ENCODE measurements at regions not wholly inside any gene's neighbourhood (a gene's known extent, or its start where the extent isn't known, plus 50 kb on each side); places are given as distances from the start of the nearest gene placed in this dataset.

- Histone ChIP-seq H3K79me2 (ENCODE audit: control insufficient read depth, insufficient read depth, low read length) (no peaks in the 10 kb centered on the region), H2AFZ (ENCODE audit: insufficient read depth, low read depth, low read length, poor library complexity, severe bottlenecking) (no peak overlapping the region), H3K27me3 (replicated peaks in 1 of 4; ENCODE audit: control extremely low read depth in 1 of 4, control insufficient read depth in 3 of 4, insufficient read depth in 4 of 4, low read length in 3 of 4) (no peaks in the 10 kb centered on the region), H3K9ac (ENCODE audit: low read length) (no peak overlapping the region), H3K36me3 (replicated peaks in 1 of 2; ENCODE audit: control extremely low read depth in 1 of 2, control insufficient read depth in 1 of 2, extremely low read depth in 1 of 2, insufficient read depth in 2 of 2, low read length in 1 of 2) (no peaks in the 10 kb centered on the region), H3K4me2 (replicated peaks; ENCODE audit: low read depth, low read length, poor library complexity, severe bottlenecking) (no peak overlapping the region), H3K4me3 (ENCODE audit: control extremely low read depth in 1 of 5, extremely low read depth in 1 of 5, insufficient read depth in 1 of 5, low read depth in 2 of 5, low read length in 4 of 5) (no peak overlapping the region), H3K27ac (ENCODE audit: low read length in 2 of 2) (no peak overlapping the region), H4K20me1 (ENCODE audit: control insufficient read depth, insufficient read depth, low read length, poor library complexity, severe bottlenecking) (no peaks in the 10 kb centered on the region), H3K4me1 (ENCODE audit: control insufficient read depth in 2 of 2, insufficient read depth in 2 of 2, low read length in 2 of 2) (no peaks in the 10 kb centered on the region), H3K9me3 (ENCODE audit: control extremely low read depth in 1 of 3, control insufficient read depth in 2 of 3, insufficient read depth in 1 of 3, low read length in 2 of 3) (no peaks in the 10 kb centered on the region)
- Mint-ChIP-seq H3K27ac (no peak overlapping the region), H3K4me1 (no peaks in the 10 kb centered on the region), H3K27me3 (no peaks in the 10 kb centered on the region), H3K4me3 (no peak overlapping the region), H3K9me3 (ENCODE audit: insufficient read depth) (no peaks in the 10 kb centered on the region)
- CTCF ChIA-PET: interaction anchor here (1.5 to 11.9 kb wide), 2 partner anchors 10 to 41 kb away, joined by 3 to 226 read pairs; no protein-coding TSS in a partner anchor
- no peak for ATAC-seq (ENCODE audit: low read depth)
- WGBS (ENCODE audit: insufficient coverage): 82% methylated on average over 2 of the region's 2 CpGs
- DNase-seq: no peak
- TF ChIP-seq EZH2 (IDR thresholded peaks at IDR 0.05; ENCODE audit: borderline replicate concordance, insufficient read depth, low read depth, low read length, poor library complexity, severe bottlenecking) (no peak), CTCF (IDR thresholded peaks at IDR 0.05) (no peak)
- intact Hi-C loops (cut with micrococcal nuclease): no loop called here
- POLR2A ChIA-PET: no interaction called here
These were observed 91.0 kb upstream of the ANKH start for GRCh38 chr5:14962604-14963003.

GRCh38 chr5:14960120-14960462 is 88.5 kb upstream of the ANKH start:
- Histone ChIP-seq H4K20me1 (ENCODE audit: control insufficient read depth, insufficient read depth, low read length, poor library complexity, severe bottlenecking) (no peaks in the 10 kb centered on the region), H3K36me3 (replicated peaks in 1 of 2; ENCODE audit: control extremely low read depth in 1 of 2, control insufficient read depth in 1 of 2, extremely low read depth in 1 of 2, insufficient read depth in 2 of 2, low read length in 1 of 2) (no peaks in the 10 kb centered on the region), H3K27ac (ENCODE audit: low read length in 2 of 2) (no peak overlapping the region), H2AFZ (ENCODE audit: insufficient read depth, low read depth, low read length, poor library complexity, severe bottlenecking) (no peak overlapping the region), H3K79me2 (ENCODE audit: control insufficient read depth, insufficient read depth, low read length) (no peaks in the 10 kb centered on the region), H3K4me3 (ENCODE audit: control extremely low read depth in 1 of 5, extremely low read depth in 1 of 5, insufficient read depth in 1 of 5, low read depth in 2 of 5, low read length in 4 of 5) (no peak overlapping the region), H3K4me1 (ENCODE audit: control insufficient read depth in 2 of 2, insufficient read depth in 2 of 2, low read length in 2 of 2) (no peaks in the 10 kb centered on the region), H3K9ac (ENCODE audit: low read length) (no peak overlapping the region), H3K4me2 (replicated peaks; ENCODE audit: low read depth, low read length, poor library complexity, severe bottlenecking) (no peak overlapping the region), H3K9me3 (ENCODE audit: control extremely low read depth in 1 of 3, control insufficient read depth in 2 of 3, insufficient read depth in 1 of 3, low read length in 2 of 3) (no peaks in the 10 kb centered on the region), H3K27me3 (replicated peaks in 1 of 4; ENCODE audit: control extremely low read depth in 1 of 4, control insufficient read depth in 3 of 4, insufficient read depth in 4 of 4, low read length in 3 of 4) (no peaks in the 10 kb centered on the region)
- ChIA-PET POLR2A (no interaction called here), CTCF (interaction anchor here (11.9 kb wide), 1 partner anchor 43 kb away, joined by 226 read pairs; no protein-coding TSS in a partner anchor)
- Mint-ChIP-seq H3K4me3 (no peak overlapping the region), H3K4me1 (no peaks in the 10 kb centered on the region), H3K27me3 (no peaks in the 10 kb centered on the region), H3K9me3 (ENCODE audit: insufficient read depth) (no peaks in the 10 kb centered on the region), H3K27ac (no peak overlapping the region)
- ATAC-seq (ENCODE audit: low read depth) (no peak), DNase-seq (no peak)
- intact Hi-C loops (cut with micrococcal nuclease): no loop called here
- no peak for TF ChIP-seq CTCF (IDR thresholded peaks at IDR 0.05)
- no peak for TF ChIP-seq EZH2 (IDR thresholded peaks at IDR 0.05; ENCODE audit: borderline replicate concordance, insufficient read depth, low read depth, low read length, poor library complexity, severe bottlenecking)
- WGBS (ENCODE audit: insufficient coverage): 95% methylated on average over 17 of the region's 17 CpGs

Data from B cell (primary cell).